Right lobe of liver (tissue), 4 donors: ENCODE measurements at regions not wholly inside any gene's neighbourhood (a gene's known extent, or its start where the extent isn't known, plus 50 kb on each side); places are given as distances from the start of the nearest gene placed in this dataset.

Source experiments
- CTCF ChIP-seq, 4 donors: fragments of 200-600 bp in 3 of 4; fragments of 450-650 bp in 1 of 4; IDR thresholded peaks; one replicate each; pipeline versions ENCODE4 v1.5.1 to v1.8.0; 2016 to 2022; ENCODE audit warnings: antibody characterized with exemption in 4 of 4, mild to moderate bottlenecking in 2 of 4
- POLR2A ChIP-seq: fragments of 450-650 bp; IDR thresholded peaks from one replicate; pipeline ENCODE4 v1.6.1; 2017; ENCODE audit warnings: antibody characterized with exemption, mild to moderate bottlenecking
- donor health status: DM: no; HTN: no; CAD: no.
- donor health status: DM: no; HTN: no; CAD: no.
- donor health status: DM: no; HTN: yes; CAD: no.

GRCh38 chr4:126409746-126410145 is 1095.0 kb downstream of the FAT4 start:
- TF ChIP-seq CTCF (IDR thresholded peaks at IDR 0.05), result no peak
- TF ChIP-seq POLR2A, result no peak
